GM12892 (cell line): ENCODE measurements at regions not wholly inside any gene's neighbourhood (a gene's known extent, or its start where the extent isn't known, plus 50 kb on each side); places are given as distances from the start of the nearest gene placed in this dataset.

Experiments used
- DNase-seq: peaks from one replicate; pipeline ENCODE4 v3.0.0; 2011; ENCODE audit not compliant: insufficient read length
- FAIRE-seq: peaks from 2 replicates; lab custom pipeline; 2011; peaks lifted over from hg19 to GRCh38; lab: Jason Lieb, UNC
- POLR2A ChIP-seq: IDR thresholded peaks from 2 replicates; pipeline ENCODE4 v1.6.1; 2011; ENCODE audit warnings: low read depth, low read length, control low read depth
- POLR2AphosphoS5 ChIP-seq: IDR thresholded peaks from 2 replicates; pipeline ENCODE4 v1.6.1; 2011; ENCODE audit warnings: low read depth, low read length, control low read depth
- TAF1 ChIP-seq: IDR thresholded peaks from 2 replicates; pipeline ENCODE4 v1.6.1; 2011; ENCODE audit warnings: low read depth, mild to moderate bottlenecking, control low read depth, low read length, borderline replicate concordance

- no peak for TF ChIP-seq TAF1
- TF ChIP-seq POLR2AphosphoS5: no peak
- no peak for TF ChIP-seq POLR2A
- FAIRE-seq (no peak), DNase-seq (no peak)
These were observed 163.6 kb upstream of the GSC start for GRCh38 chr14:94933486-94933885.

GRCh38 chr14:94932589-94932988 lies 162.7 kb upstream of the GSC start:
- TF ChIP-seq TAF1 (no peak), POLR2AphosphoS5 (no peak), POLR2A (no peak)
- DNase-seq: no peak
- no peak for FAIRE-seq

GRCh38 chr14:94930690-94931089 lies 160.8 kb upstream of the GSC start:
- FAIRE-seq: no peak
- TF ChIP-seq POLR2A (no peak), TAF1 (no peak), POLR2AphosphoS5 (no peak)
- DNase-seq: no peak

GRCh38 chr14:94929354-94929753 lies 159.4 kb upstream of the GSC start:
- no peak for TF ChIP-seq TAF1
- TF ChIP-seq POLR2A: no peak
- no peak for TF ChIP-seq POLR2AphosphoS5
- DNase-seq: no peak
- no peak for FAIRE-seq

GRCh38 chr14:94926176-94926575 lies 156.3 kb upstream of the GSC start:
- TF ChIP-seq POLR2AphosphoS5 (no peak), TAF1 (no peak), POLR2A (no peak)
- DNase-seq (no peak), FAIRE-seq (no peak)

- DNase-seq (no peak), FAIRE-seq (no peak)
- TF ChIP-seq POLR2AphosphoS5: no peak
- no peak for TF ChIP-seq TAF1
- no peak for TF ChIP-seq POLR2A
These were observed 155.7 kb upstream of the GSC start for GRCh38 chr14:94925416-94926173.

GRCh38 chr14:94924189-94924588 lies 154.3 kb upstream of the GSC start:
- TF ChIP-seq POLR2AphosphoS5 (no peak), POLR2A (no peak), TAF1 (no peak)
- no peak for DNase-seq
- no peak for FAIRE-seq

- no peak for TF ChIP-seq TAF1
- no peak for TF ChIP-seq POLR2AphosphoS5
- no peak for TF ChIP-seq POLR2A
- FAIRE-seq: no peak
- DNase-seq: no peak
These were observed 153.9 kb upstream of the GSC start for GRCh38 chr14:94923786-94924185.

- FAIRE-seq (no peak), DNase-seq (no peak)
- TF ChIP-seq TAF1: no peak
These were observed 152.8 kb upstream of the GSC start for GRCh38 chr14:94922595-94923239.

GRCh38 chr14:94921882-94922585 lies 152.1 kb upstream of the GSC start:
- FAIRE-seq (no peak), DNase-seq (no peak)
- TF ChIP-seq POLR2A (no peak), TAF1 (no peak), POLR2AphosphoS5 (no peak)

- TF ChIP-seq POLR2AphosphoS5: no peak
- no peak for TF ChIP-seq TAF1
- no peak for TF ChIP-seq POLR2A
- DNase-seq: no peak
- FAIRE-seq: no peak
These were observed 151.5 kb upstream of the GSC start for GRCh38 chr14:94921456-94921855.
